ENCODE measurements at regions not wholly inside any gene's neighbourhood (a gene's known extent, or its start where the extent isn't known, plus 50 kb on each side); places are given as distances from the start of the nearest gene placed in this dataset.

DNA sequence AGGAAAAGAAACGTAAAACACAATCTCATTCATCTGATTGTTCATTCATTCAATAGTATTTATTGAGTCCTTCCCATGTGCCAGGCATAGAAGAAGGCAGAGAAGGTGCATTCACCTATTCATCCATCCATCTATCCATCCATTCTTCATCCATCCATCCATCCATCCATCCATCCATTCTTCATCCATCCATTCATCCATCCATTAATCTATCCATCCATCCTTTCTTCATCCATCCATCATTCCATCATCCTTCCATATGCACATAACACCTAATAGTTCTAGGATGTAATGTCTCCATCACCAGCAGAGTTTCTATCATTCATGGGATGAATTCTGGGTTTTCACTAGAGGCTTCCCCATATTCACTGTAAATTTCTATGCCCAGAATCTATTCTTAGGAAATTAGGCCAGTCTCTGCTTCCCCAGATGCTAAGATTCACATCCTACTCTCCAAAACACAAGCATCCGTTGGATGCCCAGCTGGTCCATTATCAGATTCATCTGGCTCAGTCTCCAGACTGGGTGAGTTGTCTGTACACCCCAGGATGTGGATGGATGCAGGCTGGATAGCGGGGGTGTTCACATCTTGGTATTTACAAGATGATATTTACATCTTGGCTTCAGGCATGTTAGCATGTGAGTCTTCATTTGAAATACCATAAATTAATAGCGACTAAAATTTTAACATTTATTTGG, 517.7 kb upstream of the SULF2 start:
- DNase-seq (ENCODE audit: extremely low spot score), result no peak
- Histone ChIP-seq H3K27ac (replicated peaks in 1 of 4) (no peak overlapping the region), H3K4me3 (no peak overlapping the region), H3K36me3 (no peaks in the 10 kb centered on the region), H3K4me1 (peaks cover 7 to 28% (median 18%) of the 10 kb centered on the region in 4 donors), H3K27me3 (no peaks in the 10 kb centered on the region), H3K9me3 (no peaks in the 10 kb centered on the region)
- intact Hi-C loops (cut with DNase I), result loop anchor here (5.0 kb wide), 1 partner anchor 64 kb away; no protein-coding TSS in a partner anchor
- TF ChIP-seq POLR2A (IDR thresholded peaks at IDR 0.05; ENCODE audit: low read depth) (no peak), CTCF (IDR thresholded peaks at IDR 0.05) (no peak), POLR2AphosphoS5 (IDR thresholded peaks at IDR 0.05) (no peak), EP300 (IDR thresholded peaks at IDR 0.05) (no peak)
- 82% methylated on average over 4 of the region's 4 CpGs for WGBS

GRCh38 chr20:48302149-48302548, 516.9 kb upstream of the SULF2 start:
- Histone ChIP-seq H3K9me3 (no peaks in the 10 kb centered on the region), H3K27ac (replicated peaks in 1 of 4) (no peak overlapping the region), H3K36me3 (no peaks in the 10 kb centered on the region), H3K27me3 (no peaks in the 10 kb centered on the region), H3K4me1 (peaks cover 7 to 28% (median 18%) of the 10 kb centered on the region in 4 donors), H3K4me3 (no peak overlapping the region)
- no peak for DNase-seq (ENCODE audit: extremely low spot score)
- intact Hi-C loops (cut with DNase I), result loop anchor here (5.0 kb wide), 1 partner anchor 65 kb away; no protein-coding TSS in a partner anchor
- no peak for TF ChIP-seq EP300 (IDR thresholded peaks at IDR 0.05)
- TF ChIP-seq POLR2A (IDR thresholded peaks at IDR 0.05; ENCODE audit: low read depth), result no peak
- no peak for TF ChIP-seq POLR2AphosphoS5 (IDR thresholded peaks at IDR 0.05)
- no peak for TF ChIP-seq CTCF (IDR thresholded peaks at IDR 0.05)

GRCh38 chr20:48301189-48301588, 515.9 kb upstream of the SULF2 start:
- H3K27me3 ChIP-seq, result no peaks in the 10 kb centered on the region
- no peak for DNase-seq (ENCODE audit: extremely low spot score)
- H3K36me3 ChIP-seq, result no peaks in the 10 kb centered on the region
- TF ChIP-seq EP300 (IDR thresholded peaks at IDR 0.05) (no peak), POLR2A (IDR thresholded peaks at IDR 0.05; ENCODE audit: low read depth) (no peak), POLR2AphosphoS5 (IDR thresholded peaks at IDR 0.05) (no peak), CTCF (IDR thresholded peaks at IDR 0.05) (no peak)
- no peaks in the 10 kb centered on the region for H3K9me3 ChIP-seq
- WGBS, result 95% methylated on average over 3 of the region's 3 CpGs
- H3K4me1 ChIP-seq, result peaks cover 8 to 31% (median 20%) of the 10 kb centered on the region in 4 donors
- H3K4me3 ChIP-seq, result no peak overlapping the region
- intact Hi-C loops (cut with DNase I), result loop anchor here (5.0 kb wide), 1 partner anchor 66 kb away; no protein-coding TSS in a partner anchor
- H3K27ac ChIP-seq (replicated peaks in 1 of 4), result no peak overlapping the region

DNA sequence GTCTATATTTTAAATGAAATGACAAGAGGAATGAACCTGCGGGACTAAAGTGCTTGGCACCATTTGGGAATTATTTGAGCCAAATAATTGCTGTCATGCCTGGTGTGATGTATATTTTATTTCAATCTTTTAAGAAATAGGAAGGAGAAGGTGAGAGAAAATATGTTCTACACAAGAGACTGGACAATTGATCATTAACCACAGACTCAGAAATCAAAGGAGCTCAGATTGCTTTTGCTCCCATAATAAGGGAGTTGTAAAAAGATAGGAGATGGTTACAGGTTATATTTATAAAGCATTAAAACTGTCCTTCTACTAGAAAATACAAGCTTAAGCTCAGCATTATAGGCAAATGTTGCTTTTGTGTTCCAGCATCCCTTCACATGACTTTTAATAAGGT, 515.2 kb upstream of the SULF2 start:
- DNase-seq (ENCODE audit: extremely low spot score), result no peak
- Histone ChIP-seq H3K4me1 (peaks cover 14 to 38% (median 27%) of the 10 kb centered on the region in 4 donors), H3K36me3 (no peaks in the 10 kb centered on the region), H3K27me3 (no peaks in the 10 kb centered on the region), H3K4me3 (no peak overlapping the region), H3K9me3 (no peaks in the 10 kb centered on the region), H3K27ac (replicated peaks in 1 of 4) (peak overlapping the region in 1 of 4 donors; percentile 75)
- WGBS, result 61% methylated on average over 1 of the region's 1 CpG
- no peak for TF ChIP-seq POLR2A (IDR thresholded peaks at IDR 0.05; ENCODE audit: low read depth)
- TF ChIP-seq CTCF (IDR thresholded peaks at IDR 0.05), result no peak
- TF ChIP-seq POLR2AphosphoS5 (IDR thresholded peaks at IDR 0.05), result no peak
- no peak for TF ChIP-seq EP300 (IDR thresholded peaks at IDR 0.05)
- intact Hi-C loops (cut with DNase I), result loop anchor here (5.0 kb wide), 1 partner anchor 67 kb away; no protein-coding TSS in a partner anchor
